Fibroblast of skin of right quadriceps (primary cell): ENCODE measurements at regions not wholly inside any gene's neighbourhood (a gene's known extent, or its start where the extent isn't known, plus 50 kb on each side); places are given as distances from the start of the nearest gene placed in this dataset.

ENCODE experiments used
- DNase-seq: peaks from one replicate; pipeline ENCODE4 v3.0.0-alpha.2; 2013

- no peak for DNase-seq
These were observed 178.7 kb downstream of the SPRY1 start for GRCh38 chr4:123575291-123575690.

- DNase-seq = no peak
These were observed 180.8 kb downstream of the SPRY1 start for GRCh38 chr4:123577225-123577906.

GRCh38 chr4:123578276-123579029 is 181.9 kb downstream of the SPRY1 start:
- no peak for DNase-seq

- no peak for DNase-seq
These were observed 183.4 kb downstream of the SPRY1 start for GRCh38 chr4:123579961-123580360.

GRCh38 chr4:123580981-123581664 is 184.5 kb downstream of the SPRY1 start:
- no peak for DNase-seq

- DNase-seq = no peak
These were observed 185.2 kb downstream of the SPRY1 start for GRCh38 chr4:123581802-123582201.

GRCh38 chr4:123583043-123583442 is 186.4 kb downstream of the SPRY1 start:
- DNase-seq = no peak

- no peak for DNase-seq
These were observed 188.5 kb downstream of the SPRY1 start for GRCh38 chr4:123585111-123585510.

GRCh38 chr4:123587983-123588494 is 191.4 kb downstream of the SPRY1 start:
- DNase-seq = peak; percentile 31

- DNase-seq = no peak
These were observed 192.1 kb downstream of the SPRY1 start for GRCh38 chr4:123588631-123589241.

- no peak for DNase-seq
These were observed 192.7 kb downstream of the SPRY1 start for GRCh38 chr4:123589301-123589700.

GRCh38 chr4:123591875-123592274 is 195.3 kb downstream of the SPRY1 start:
- DNase-seq = no peak

- no peak for DNase-seq
These were observed 197.1 kb downstream of the SPRY1 start for GRCh38 chr4:123593655-123594054.

GRCh38 chr4:123596805-123597204 is 200.2 kb downstream of the SPRY1 start:
- no peak for DNase-seq

GRCh38 chr4:123597586-123597985 is 201.0 kb downstream of the SPRY1 start:
- DNase-seq = peak; percentile 42

GRCh38 chr4:123598331-123598730 is 201.7 kb downstream of the SPRY1 start:
- DNase-seq = no peak

- peak; percentile 66 for DNase-seq
These were observed 202.7 kb downstream of the SPRY1 start for GRCh38 chr4:123599061-123599919.

- peak; percentile 41 for DNase-seq
These were observed 203.6 kb downstream of the SPRY1 start for GRCh38 chr4:123599920-123600810.

- DNase-seq = no peak
These were observed 204.7 kb downstream of the SPRY1 start for GRCh38 chr4:123600987-123601904.

GRCh38 chr4:123602007-123602406 is 205.4 kb downstream of the SPRY1 start:
- no peak for DNase-seq
